GM12874 (cell line): ENCODE measurements at regions not wholly inside any gene's neighbourhood (a gene's known extent, or its start where the extent isn't known, plus 50 kb on each side); places are given as distances from the start of the nearest gene placed in this dataset.

Experiments used
- TF ChIP-seq, protein P1 (sequence below): IDR thresholded peaks from 2 replicates; pipeline ENCODE4 v1.5.1; 2011; ENCODE audit warnings: low read depth, mild to moderate bottlenecking, control low read depth, low read length, moderate library complexity; ENCODE audit not compliant: insufficient read depth

DNA sequence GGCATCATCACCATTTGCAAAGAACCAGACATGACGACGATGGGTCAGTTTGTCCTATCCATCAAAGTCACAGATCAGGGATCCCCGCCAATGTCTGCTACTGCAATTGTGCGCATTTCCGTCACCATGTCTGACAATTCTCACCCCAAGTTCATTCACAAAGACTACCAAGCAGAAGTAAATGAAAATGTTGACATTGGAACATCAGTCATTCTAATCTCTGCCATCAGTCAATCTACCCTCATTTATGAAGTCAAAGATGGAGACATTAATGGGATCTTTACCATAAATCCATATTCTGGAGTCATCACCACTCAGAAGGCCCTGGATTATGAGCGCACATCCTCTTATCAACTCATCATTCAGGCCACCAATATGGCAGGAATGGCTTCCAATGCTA, 171.6 kb upstream of the MTNR1B start:
- TF ChIP-seq, protein P1, sequence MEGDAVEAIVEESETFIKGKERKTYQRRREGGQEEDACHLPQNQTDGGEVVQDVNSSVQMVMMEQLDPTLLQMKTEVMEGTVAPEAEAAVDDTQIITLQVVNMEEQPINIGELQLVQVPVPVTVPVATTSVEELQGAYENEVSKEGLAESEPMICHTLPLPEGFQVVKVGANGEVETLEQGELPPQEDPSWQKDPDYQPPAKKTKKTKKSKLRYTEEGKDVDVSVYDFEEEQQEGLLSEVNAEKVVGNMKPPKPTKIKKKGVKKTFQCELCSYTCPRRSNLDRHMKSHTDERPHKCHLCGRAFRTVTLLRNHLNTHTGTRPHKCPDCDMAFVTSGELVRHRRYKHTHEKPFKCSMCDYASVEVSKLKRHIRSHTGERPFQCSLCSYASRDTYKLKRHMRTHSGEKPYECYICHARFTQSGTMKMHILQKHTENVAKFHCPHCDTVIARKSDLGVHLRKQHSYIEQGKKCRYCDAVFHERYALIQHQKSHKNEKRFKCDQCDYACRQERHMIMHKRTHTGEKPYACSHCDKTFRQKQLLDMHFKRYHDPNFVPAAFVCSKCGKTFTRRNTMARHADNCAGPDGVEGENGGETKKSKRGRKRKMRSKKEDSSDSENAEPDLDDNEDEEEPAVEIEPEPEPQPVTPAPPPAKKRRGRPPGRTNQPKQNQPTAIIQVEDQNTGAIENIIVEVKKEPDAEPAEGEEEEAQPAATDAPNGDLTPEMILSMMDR: no peak

DNA sequence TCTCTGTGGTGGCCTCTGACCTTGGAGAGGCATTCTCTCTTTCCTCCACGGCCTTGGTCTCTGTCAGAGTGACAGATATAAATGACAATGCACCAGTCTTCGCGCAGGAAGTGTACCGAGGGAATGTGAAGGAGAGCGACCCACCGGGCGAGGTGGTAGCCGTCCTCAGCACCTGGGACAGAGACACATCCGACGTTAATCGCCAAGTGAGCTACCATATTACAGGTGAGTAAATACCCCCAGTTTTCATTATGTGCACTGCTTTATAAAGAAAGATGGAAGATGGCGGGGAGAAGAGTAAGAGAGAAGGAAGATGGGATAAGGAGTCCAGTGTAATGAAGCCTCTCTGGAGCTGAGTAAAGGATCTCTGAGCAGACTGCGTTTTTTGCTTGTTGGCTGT, 167.8 kb upstream of the MTNR1B start:
- TF ChIP-seq, protein P1: no peak

DNA sequence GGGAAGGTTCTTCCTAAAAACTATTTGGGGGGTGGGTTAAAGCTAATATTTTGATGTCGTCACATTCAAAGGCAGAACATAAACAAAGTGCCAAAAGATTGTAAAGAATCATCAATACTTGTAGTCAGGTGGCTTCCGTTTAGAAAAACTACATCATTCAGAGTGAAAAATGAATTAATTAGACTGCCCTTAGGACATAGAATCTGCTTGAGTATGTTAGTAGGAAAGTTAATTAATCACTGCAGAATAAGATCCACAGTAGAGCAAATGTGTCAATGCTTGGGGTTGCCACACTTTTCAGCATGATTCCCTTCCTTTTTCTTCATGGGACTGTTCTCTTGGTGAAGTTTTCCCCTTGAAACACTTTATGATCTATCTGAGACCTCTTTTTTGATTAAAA, 166.8 kb upstream of the MTNR1B start:
- TF ChIP-seq, protein P1: no peak

DNA sequence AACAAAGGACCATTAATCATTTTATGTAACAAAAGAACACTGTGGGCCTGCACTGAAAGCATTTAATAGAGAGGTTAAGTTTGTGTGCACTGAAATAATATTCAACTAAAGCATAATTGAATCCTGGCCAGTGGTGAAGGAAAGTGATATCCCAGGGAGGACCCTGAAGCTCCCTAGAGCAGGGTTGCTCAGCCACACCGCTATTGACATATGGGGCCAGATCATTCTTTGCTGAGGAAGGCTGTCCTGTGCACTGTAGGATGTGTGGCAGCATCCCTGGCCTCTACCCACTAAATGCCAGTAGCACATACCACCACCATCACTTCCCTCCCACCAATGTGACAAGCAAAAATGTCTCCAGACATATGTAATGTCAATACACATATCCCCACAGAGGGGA, 166.1 kb upstream of the MTNR1B start:
- TF ChIP-seq, protein P1: no peak

DNA sequence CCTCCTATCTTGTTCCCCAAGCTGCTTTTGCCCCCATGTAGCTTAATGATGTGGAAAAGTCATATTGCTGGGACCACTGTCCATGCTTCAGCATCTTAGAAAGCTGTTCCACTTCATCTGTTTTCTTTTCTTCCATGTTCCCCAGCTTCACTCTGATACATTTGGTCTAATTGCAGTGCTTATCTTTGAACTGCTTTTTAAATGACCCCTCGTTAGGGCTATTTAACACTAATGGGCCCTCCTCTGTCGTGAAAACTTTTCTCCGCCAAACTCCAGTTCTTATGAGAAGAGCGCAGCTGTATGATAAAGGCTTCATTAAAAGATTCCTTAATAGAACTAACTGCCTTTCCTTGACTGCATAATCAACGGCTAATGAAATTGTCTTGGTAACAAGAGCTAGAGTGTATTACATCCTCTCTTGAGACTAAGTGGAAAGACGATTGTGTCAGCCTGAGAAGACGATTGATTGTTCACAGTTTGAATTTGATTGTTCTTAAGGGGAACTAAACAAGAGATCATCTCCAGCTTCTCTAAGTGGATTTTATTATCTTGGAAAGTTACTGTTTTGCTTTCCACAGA, 165.0 kb upstream of the MTNR1B start:
- TF ChIP-seq, protein P1: no peak

DNA sequence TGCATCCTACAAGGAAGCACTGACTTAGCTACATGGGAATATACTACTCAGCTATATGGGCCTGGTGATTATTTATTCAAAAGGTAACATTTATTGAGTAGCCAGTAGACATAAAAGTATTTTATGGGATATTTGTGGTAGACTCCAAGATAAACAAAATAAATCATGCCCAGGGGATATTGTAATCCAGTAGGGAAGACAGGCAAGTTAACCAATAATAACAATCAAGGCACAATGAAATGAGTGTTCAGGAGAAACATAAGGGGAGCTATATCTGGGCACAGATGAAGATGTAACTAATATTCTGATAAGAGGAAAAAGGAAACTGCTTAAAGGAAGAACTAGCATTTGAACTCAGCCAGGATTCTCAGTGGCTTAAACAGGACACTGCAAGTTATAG, 161.4 kb upstream of the MTNR1B start:
- TF ChIP-seq, protein P1: no peak

DNA sequence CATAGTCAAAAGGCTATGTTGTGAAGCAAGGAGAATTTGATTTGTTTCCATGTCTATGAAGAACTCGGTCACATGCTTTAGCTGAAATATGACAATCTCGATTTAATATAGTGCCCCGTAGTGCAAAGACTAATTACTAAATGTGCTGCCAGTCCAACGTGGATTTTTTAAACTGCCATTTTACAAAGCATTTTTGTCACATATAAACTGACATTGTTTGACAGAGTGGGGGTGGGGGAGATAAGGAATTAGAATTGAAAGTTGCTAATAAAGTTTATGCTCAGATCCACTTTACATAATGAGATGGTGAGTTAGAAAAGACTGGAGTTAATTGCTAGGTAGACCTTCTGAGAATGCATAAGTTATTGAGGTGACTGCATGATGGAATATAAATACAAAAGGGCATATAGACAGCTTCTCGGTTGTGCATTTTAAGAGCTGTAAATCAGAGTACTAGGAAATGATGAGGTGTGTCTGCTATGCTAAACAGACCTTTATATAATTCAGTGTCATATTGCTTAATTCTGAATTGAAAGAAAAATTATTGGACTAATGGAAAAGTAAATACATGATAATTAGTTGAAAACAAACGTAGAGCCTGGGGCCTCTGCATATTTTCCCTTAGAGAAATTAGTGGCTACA, 158.9 kb upstream of the MTNR1B start:
- TF ChIP-seq, protein P1: no peak
